ENCODE measurements at regions not wholly inside any gene's neighbourhood (a gene's known extent, or its start where the extent isn't known, plus 50 kb on each side); places are given as distances from the start of the nearest gene placed in this dataset.
"Not testable (repeated sequence)": the region's sequence is repeated elsewhere in the genome, so short reads cannot be mapped to it uniquely, and the experiment has no call there.

- Histone ChIP-seq H3K36me3 (ENCODE audit: control insufficient read depth in 2 of 2, insufficient read depth in 2 of 2, low read length in 2 of 2) (no peaks in the 10 kb centered on the region), H3K9me3 (ENCODE audit: control insufficient read depth in 2 of 2, low read length in 2 of 2) (no peaks in the 10 kb centered on the region), H3K27ac (ENCODE audit: low read length) (no peak overlapping the region), H3K4me1 (ENCODE audit: control insufficient read depth, insufficient read depth, low read length) (no peaks in the 10 kb centered on the region), H3K4me3 (ENCODE audit: low read length in 2 of 2) (no peak overlapping the region), H3K9ac (ENCODE audit: low read length in 2 of 2) (no peak overlapping the region), H3K27me3 (ENCODE audit: control insufficient read depth in 1 of 2, insufficient read depth in 2 of 2, low read length in 2 of 2) (no peaks in the 10 kb centered on the region)
These were observed 525.8 kb downstream of the DIPK2A start for GRCh38 chr3:144497452-144497851.

GRCh38 chr3:144499001-144499930 is 527.6 kb downstream of the DIPK2A start:
- Histone ChIP-seq H3K9ac (ENCODE audit: low read length in 2 of 2) (no peak overlapping the region), H3K9me3 (ENCODE audit: control insufficient read depth in 2 of 2, low read length in 2 of 2) (no peaks in the 10 kb centered on the region), H3K36me3 (ENCODE audit: control insufficient read depth in 2 of 2, insufficient read depth in 2 of 2, low read length in 2 of 2) (no peaks in the 10 kb centered on the region), H3K4me1 (ENCODE audit: control insufficient read depth, insufficient read depth, low read length) (no peaks in the 10 kb centered on the region), H3K27ac (ENCODE audit: low read length) (no peak overlapping the region), H3K27me3 (ENCODE audit: control insufficient read depth in 1 of 2, insufficient read depth in 2 of 2, low read length in 2 of 2) (no peaks in the 10 kb centered on the region), H3K4me3 (ENCODE audit: low read length in 2 of 2) (no peak overlapping the region)

- H3K9ac ChIP-seq (ENCODE audit: low read length in 2 of 2) = no peak overlapping the region
- H3K4me1 ChIP-seq (ENCODE audit: control insufficient read depth, insufficient read depth, low read length) = no peaks in the 10 kb centered on the region
- no peak overlapping the region for H3K4me3 ChIP-seq (ENCODE audit: low read length in 2 of 2)
- no peaks in the 10 kb centered on the region for H3K27me3 ChIP-seq (ENCODE audit: control insufficient read depth in 1 of 2, insufficient read depth in 2 of 2, low read length in 2 of 2)
- no peaks in the 10 kb centered on the region for H3K9me3 ChIP-seq (ENCODE audit: control insufficient read depth in 2 of 2, low read length in 2 of 2)
- H3K27ac ChIP-seq (ENCODE audit: low read length) = no peak overlapping the region
- H3K36me3 ChIP-seq (ENCODE audit: control insufficient read depth in 2 of 2, insufficient read depth in 2 of 2, low read length in 2 of 2) = no peaks in the 10 kb centered on the region
These were observed 529.8 kb downstream of the DIPK2A start for GRCh38 chr3:144501467-144501866.

- Histone ChIP-seq H3K4me3 (ENCODE audit: low read length in 2 of 2) (no peak overlapping the region), H3K27me3 (ENCODE audit: control insufficient read depth in 1 of 2, insufficient read depth in 2 of 2, low read length in 2 of 2) (no peaks in the 10 kb centered on the region), H3K9ac (ENCODE audit: low read length in 2 of 2) (no peak overlapping the region), H3K27ac (ENCODE audit: low read length) (no peak overlapping the region), H3K9me3 (ENCODE audit: control insufficient read depth in 2 of 2, low read length in 2 of 2) (no peaks in the 10 kb centered on the region), H3K36me3 (ENCODE audit: control insufficient read depth in 2 of 2, insufficient read depth in 2 of 2, low read length in 2 of 2) (no peaks in the 10 kb centered on the region), H3K4me1 (ENCODE audit: control insufficient read depth, insufficient read depth, low read length) (no peaks in the 10 kb centered on the region)
These were observed 530.8 kb downstream of the DIPK2A start for GRCh38 chr3:144502402-144502801.

GRCh38 chr3:144506375-144506774 is 534.8 kb downstream of the DIPK2A start:
- not testable (repeated sequence) for H3K9me3 ChIP-seq (ENCODE audit: control insufficient read depth in 2 of 2, low read length in 2 of 2); H3K36me3 ChIP-seq (ENCODE audit: control insufficient read depth in 2 of 2, insufficient read depth in 2 of 2, low read length in 2 of 2); H3K4me3 ChIP-seq (ENCODE audit: low read length in 2 of 2); H3K4me1 ChIP-seq (ENCODE audit: control insufficient read depth, insufficient read depth, low read length); H3K27me3 ChIP-seq (ENCODE audit: control insufficient read depth in 1 of 2, insufficient read depth in 2 of 2, low read length in 2 of 2); H3K9ac ChIP-seq (ENCODE audit: low read length in 2 of 2); H3K27ac ChIP-seq (ENCODE audit: low read length)

- no peaks in the 10 kb centered on the region for H3K27me3 ChIP-seq (ENCODE audit: control insufficient read depth in 1 of 2, insufficient read depth in 2 of 2, low read length in 2 of 2)
- H3K27ac ChIP-seq (ENCODE audit: low read length) = no peak overlapping the region
These were observed 539.7 kb downstream of the DIPK2A start for GRCh38 chr3:144511346-144511745.

GRCh38 chr3:144516026-144516425 is 544.4 kb downstream of the DIPK2A start:
- Histone ChIP-seq H3K9me3 (ENCODE audit: control insufficient read depth in 2 of 2, low read length in 2 of 2) (no peaks in the 10 kb centered on the region), H3K27me3 (ENCODE audit: control insufficient read depth in 1 of 2, insufficient read depth in 2 of 2, low read length in 2 of 2) (no peaks in the 10 kb centered on the region), H3K27ac (ENCODE audit: low read length) (no peak overlapping the region), H3K4me3 (ENCODE audit: low read length in 2 of 2) (no peak overlapping the region), H3K4me1 (ENCODE audit: control insufficient read depth, insufficient read depth, low read length) (no peaks in the 10 kb centered on the region), H3K36me3 (ENCODE audit: control insufficient read depth in 2 of 2, insufficient read depth in 2 of 2, low read length in 2 of 2) (no peaks in the 10 kb centered on the region), H3K9ac (ENCODE audit: low read length in 2 of 2) (no peak overlapping the region)

More at GRCh38 chr3:144511346-144511745, 539.7 kb downstream of the DIPK2A start:
- Histone ChIP-seq H3K4me3 (ENCODE audit: low read length in 2 of 2) (no peak overlapping the region), H3K9ac (ENCODE audit: low read length in 2 of 2) (no peak overlapping the region), H3K9me3 (ENCODE audit: control insufficient read depth in 2 of 2, low read length in 2 of 2) (no peaks in the 10 kb centered on the region), H3K36me3 (ENCODE audit: control insufficient read depth in 2 of 2, insufficient read depth in 2 of 2, low read length in 2 of 2) (no peaks in the 10 kb centered on the region), H3K4me1 (ENCODE audit: control insufficient read depth, insufficient read depth, low read length) (no peaks in the 10 kb centered on the region)

- Histone ChIP-seq H3K27ac (ENCODE audit: low read length) (no peak overlapping the region), H3K36me3 (ENCODE audit: control insufficient read depth in 2 of 2, insufficient read depth in 2 of 2, low read length in 2 of 2) (no peaks in the 10 kb centered on the region), H3K4me1 (ENCODE audit: control insufficient read depth, insufficient read depth, low read length) (no peaks in the 10 kb centered on the region), H3K9me3 (ENCODE audit: control insufficient read depth in 2 of 2, low read length in 2 of 2) (no peaks in the 10 kb centered on the region), H3K4me3 (ENCODE audit: low read length in 2 of 2) (no peak overlapping the region), H3K27me3 (ENCODE audit: control insufficient read depth in 1 of 2, insufficient read depth in 2 of 2, low read length in 2 of 2) (no peaks in the 10 kb centered on the region), H3K9ac (ENCODE audit: low read length in 2 of 2) (no peak overlapping the region)
These were observed 545.0 kb downstream of the DIPK2A start for GRCh38 chr3:144516589-144516988.

GRCh38 chr3:144521131-144521530 is 549.5 kb downstream of the DIPK2A start:
- H3K27me3 ChIP-seq (ENCODE audit: control insufficient read depth in 1 of 2, insufficient read depth in 2 of 2, low read length in 2 of 2) = no peaks in the 10 kb centered on the region
- no peak overlapping the region for H3K4me3 ChIP-seq (ENCODE audit: low read length in 2 of 2)
- no peak overlapping the region for H3K27ac ChIP-seq (ENCODE audit: low read length)
- H3K4me1 ChIP-seq (ENCODE audit: control insufficient read depth, insufficient read depth, low read length) = no peaks in the 10 kb centered on the region
- H3K36me3 ChIP-seq (ENCODE audit: control insufficient read depth in 2 of 2, insufficient read depth in 2 of 2, low read length in 2 of 2) = no peaks in the 10 kb centered on the region
- H3K9ac ChIP-seq (ENCODE audit: low read length in 2 of 2) = no peak overlapping the region
- no peaks in the 10 kb centered on the region for H3K9me3 ChIP-seq (ENCODE audit: control insufficient read depth in 2 of 2, low read length in 2 of 2)

GRCh38 chr3:144522456-144522855 is 550.8 kb downstream of the DIPK2A start:
- Histone ChIP-seq H3K4me1 (ENCODE audit: control insufficient read depth, insufficient read depth, low read length) (no peaks in the 10 kb centered on the region), H3K9ac (ENCODE audit: low read length in 2 of 2) (no peak overlapping the region), H3K9me3 (ENCODE audit: control insufficient read depth in 2 of 2, low read length in 2 of 2) (no peaks in the 10 kb centered on the region), H3K36me3 (ENCODE audit: control insufficient read depth in 2 of 2, insufficient read depth in 2 of 2, low read length in 2 of 2) (no peaks in the 10 kb centered on the region), H3K4me3 (ENCODE audit: low read length in 2 of 2) (no peak overlapping the region), H3K27ac (ENCODE audit: low read length) (no peak overlapping the region), H3K27me3 (ENCODE audit: control insufficient read depth in 1 of 2, insufficient read depth in 2 of 2, low read length in 2 of 2) (no peaks in the 10 kb centered on the region)

GRCh38 chr3:144523396-144523795 is 551.8 kb downstream of the DIPK2A start:
- no peaks in the 10 kb centered on the region for H3K9me3 ChIP-seq (ENCODE audit: control insufficient read depth in 2 of 2, low read length in 2 of 2)
- no peak overlapping the region for H3K4me3 ChIP-seq (ENCODE audit: low read length in 2 of 2)
- no peak overlapping the region for H3K27ac ChIP-seq (ENCODE audit: low read length)

More at GRCh38 chr3:144523396-144523795, 551.8 kb downstream of the DIPK2A start:
- Histone ChIP-seq H3K9ac (ENCODE audit: low read length in 2 of 2) (no peak overlapping the region), H3K36me3 (ENCODE audit: control insufficient read depth in 2 of 2, insufficient read depth in 2 of 2, low read length in 2 of 2) (no peaks in the 10 kb centered on the region), H3K4me1 (ENCODE audit: control insufficient read depth, insufficient read depth, low read length) (no peaks in the 10 kb centered on the region), H3K27me3 (ENCODE audit: control insufficient read depth in 1 of 2, insufficient read depth in 2 of 2, low read length in 2 of 2) (no peaks in the 10 kb centered on the region)

All from stomach smooth muscle (tissue), 2 donors.